ENCODE measurements at regions not wholly inside any gene's neighbourhood (a gene's known extent, or its start where the extent isn't known, plus 50 kb on each side); places are given as distances from the start of the nearest gene placed in this dataset.

DNA sequence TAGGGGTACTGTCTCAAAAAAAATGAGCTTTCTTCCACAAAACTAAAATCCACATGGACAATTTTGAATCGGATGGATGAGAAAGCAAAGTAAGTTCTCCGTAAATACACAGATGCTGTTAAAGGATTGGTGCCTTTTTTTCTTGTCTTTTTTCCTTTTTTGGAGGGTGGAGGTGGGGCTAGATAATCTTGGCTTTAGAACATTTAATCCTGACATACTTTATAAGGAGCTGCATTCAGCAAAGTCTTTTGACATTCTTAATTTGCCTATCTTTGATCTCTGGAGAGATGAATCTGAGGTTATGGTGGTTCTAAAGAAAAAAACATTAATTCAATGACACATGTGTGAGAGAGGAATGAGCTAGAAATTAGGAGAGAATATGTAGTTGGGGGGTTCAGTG, 312.3 kb upstream of the KCNJ16 start:
- DNase-seq (no peak), ATAC-seq (no peak)
- Mint-ChIP-seq H3K4me1 (peaks cover 0 to 2% (median 0%) of the 10 kb centered on the region in 4 donors), H3K9me3 (peaks cover 0 to 7% (median 0%) of the 10 kb centered on the region in 9 donors), H3K27ac (no peak overlapping the region), H3K36me3 (no peaks in the 10 kb centered on the region), H3K27me3 (peaks cover 0 to 9% (median 5%) of the 10 kb centered on the region in 5 donors), H3K4me3 (no peak overlapping the region)
- POLR2A ChIA-PET, result no interaction called here

DNA sequence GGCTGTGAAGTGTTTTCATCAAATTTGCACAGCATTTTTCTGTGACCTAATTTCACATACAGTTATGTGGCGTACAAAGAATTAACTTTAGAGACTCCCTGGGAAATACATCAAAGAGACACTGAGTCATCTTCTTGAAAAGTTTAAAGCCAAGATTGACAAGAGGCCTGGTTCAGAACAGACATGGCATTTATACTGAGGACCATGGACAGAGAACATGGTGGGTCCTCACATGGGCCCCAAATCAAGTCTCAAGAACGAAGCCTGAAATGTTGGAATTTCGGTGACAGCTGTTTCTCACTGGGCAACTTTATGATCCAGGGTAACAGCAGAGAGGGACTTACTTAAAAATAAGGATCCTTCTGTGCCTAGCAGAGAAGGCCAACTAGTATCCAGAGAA, 311.5 kb upstream of the KCNJ16 start:
- Mint-ChIP-seq H3K9me3 (peaks cover 0 to 1% (median 0%) of the 10 kb centered on the region in 9 donors), H3K4me3 (no peak overlapping the region), H3K27me3 (peaks cover 0 to 6% (median 4%) of the 10 kb centered on the region in 5 donors), H3K36me3 (no peaks in the 10 kb centered on the region), H3K4me1 (peaks cover 0 to 2% (median 0%) of the 10 kb centered on the region in 4 donors), H3K27ac (no peak overlapping the region)
- ATAC-seq, result no peak
- POLR2A ChIA-PET, result no interaction called here
- no peak for DNase-seq

DNA sequence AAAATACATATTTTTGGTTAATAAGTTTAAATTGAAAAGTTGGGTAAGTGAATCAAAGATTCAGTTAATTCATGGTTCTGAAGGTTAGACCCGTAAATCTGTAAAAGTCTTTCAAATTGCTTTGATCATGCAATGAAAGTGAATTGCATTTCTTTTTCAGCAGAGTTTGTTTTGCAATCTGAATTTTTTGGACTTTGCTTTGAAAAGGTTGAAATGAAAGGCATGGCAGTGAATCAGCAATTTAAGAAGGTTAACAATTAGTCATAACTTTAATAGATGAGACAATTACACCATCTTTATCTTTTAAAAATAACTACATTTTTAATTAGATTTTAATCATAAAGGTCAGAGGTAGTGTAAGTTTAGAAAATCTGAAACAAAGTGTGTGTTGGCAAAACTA, 310.9 kb upstream of the KCNJ16 start:
- H3K9me3 Mint-ChIP-seq, result peaks cover 0 to 4% (median 0%) of the 10 kb centered on the region in 9 donors
- H3K4me3 Mint-ChIP-seq, result no peak overlapping the region
- H3K27ac Mint-ChIP-seq, result no peak overlapping the region
- H3K4me1 Mint-ChIP-seq, result peaks cover 0 to 2% (median 0%) of the 10 kb centered on the region in 4 donors
- ATAC-seq (no peak), DNase-seq (no peak)
- POLR2A ChIA-PET, result no interaction called here
- no peaks in the 10 kb centered on the region for H3K36me3 Mint-ChIP-seq
- peaks cover 0 to 6% (median 4%) of the 10 kb centered on the region in 5 donors for H3K27me3 Mint-ChIP-seq

DNA sequence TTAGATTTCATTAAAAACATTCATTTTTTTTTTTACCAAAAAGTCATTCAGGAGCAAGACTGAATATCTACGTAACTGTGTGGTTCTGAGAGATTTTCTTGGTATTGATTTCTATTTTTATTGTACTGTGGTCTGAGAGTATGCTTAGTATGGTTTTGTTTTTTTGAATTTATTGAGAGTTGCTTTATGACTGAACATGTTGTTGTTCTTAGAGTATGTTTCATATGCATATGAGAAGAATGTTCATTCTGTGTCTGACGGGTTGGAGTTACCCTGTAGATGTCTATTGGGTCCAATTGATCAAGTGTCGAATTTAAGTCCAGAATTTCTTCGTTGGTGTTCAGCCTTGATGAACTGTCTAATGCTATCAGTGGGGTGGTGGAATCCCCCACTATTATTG, 306.0 kb upstream of the KCNJ16 start:
- no peaks in the 10 kb centered on the region for H3K4me1 Mint-ChIP-seq
- H3K27ac Mint-ChIP-seq, result no peak overlapping the region
- DNase-seq (no peak), ATAC-seq (no peak)
- POLR2A ChIA-PET, result no interaction called here
- H3K36me3 Mint-ChIP-seq, result no peaks in the 10 kb centered on the region
- peaks cover 0 to 15% (median 5%) of the 10 kb centered on the region in 5 donors for H3K27me3 Mint-ChIP-seq
- H3K9me3 Mint-ChIP-seq, result peaks cover 0 to 22% (median 9%) of the 10 kb centered on the region in 9 donors
- H3K4me3 Mint-ChIP-seq, result no peak overlapping the region

DNA sequence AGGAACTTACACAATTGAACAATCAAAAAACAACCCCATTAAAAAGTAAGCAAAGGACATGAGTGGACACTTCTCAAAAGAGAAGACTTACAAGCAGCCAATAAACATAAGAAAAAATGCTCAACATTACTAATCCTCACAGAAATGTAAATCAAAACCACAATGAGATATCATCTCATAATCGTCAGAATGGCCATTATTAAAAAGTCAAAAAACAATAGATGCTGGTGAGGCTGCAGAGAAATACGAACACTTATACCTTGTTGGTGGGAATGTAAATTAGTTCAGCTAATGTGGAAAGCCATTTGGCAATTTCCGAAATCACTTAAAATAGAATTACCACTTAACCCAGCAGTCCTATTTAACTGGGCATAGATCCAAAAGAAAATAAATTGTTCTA, 301.9 kb upstream of the KCNJ16 start:
- Mint-ChIP-seq H3K36me3 (no peaks in the 10 kb centered on the region), H3K4me1 (no peaks in the 10 kb centered on the region), H3K27ac (no peak overlapping the region), H3K9me3 (peaks cover 0 to 31% (median 9%) of the 10 kb centered on the region in 9 donors), H3K27me3 (peaks cover 0 to 15% (median 5%) of the 10 kb centered on the region in 5 donors), H3K4me3 (no peak overlapping the region)
- ATAC-seq, result no peak
- no peak for DNase-seq
- POLR2A ChIA-PET, result no interaction called here

DNA sequence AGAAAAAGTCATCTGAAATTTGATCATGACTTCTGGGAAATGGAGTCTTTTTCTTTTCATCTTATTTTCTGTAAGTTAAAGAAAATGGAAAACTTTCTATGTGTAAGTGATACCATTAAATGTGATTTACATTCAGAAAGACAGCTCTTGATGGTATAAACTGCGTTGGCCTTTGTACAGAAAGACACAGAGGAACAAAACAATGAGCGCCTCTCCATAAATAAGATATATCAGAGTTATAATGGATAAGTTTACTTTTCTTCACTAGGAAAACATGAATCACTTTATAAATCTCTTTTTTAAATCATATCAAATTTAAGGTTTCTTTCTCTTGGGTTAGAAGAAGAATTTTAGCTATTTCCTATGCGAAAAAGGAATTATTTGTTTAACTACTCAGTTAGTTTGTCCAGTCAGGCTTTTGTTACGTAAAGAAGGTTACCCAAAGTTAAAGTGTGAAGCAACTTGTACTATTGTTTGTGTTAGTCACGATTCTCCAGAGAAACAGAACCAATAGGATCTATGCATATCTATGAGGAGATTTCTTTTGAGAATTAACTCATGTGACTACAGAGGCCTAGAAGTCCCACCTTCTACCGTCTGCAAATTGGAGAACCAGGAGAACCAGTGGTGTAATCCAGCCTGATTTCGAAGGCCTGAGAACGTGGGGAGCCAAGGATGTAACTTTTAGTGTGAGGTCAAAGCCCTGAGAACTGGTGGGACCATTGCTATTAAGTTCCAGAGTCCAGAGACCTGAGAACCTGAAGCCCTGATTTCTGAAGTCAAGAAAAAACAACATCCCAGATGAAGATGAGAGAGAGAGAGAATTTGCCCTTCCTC, 295.4 kb upstream of the KCNJ16 start:
- DNase-seq (no peak), ATAC-seq (no peak)
- peaks cover 0 to 16% (median 6%) of the 10 kb centered on the region in 9 donors for H3K9me3 Mint-ChIP-seq
- no peaks in the 10 kb centered on the region for H3K36me3 Mint-ChIP-seq
- peaks cover 0 to 5% (median 2%) of the 10 kb centered on the region in 5 donors for H3K27me3 Mint-ChIP-seq
- H3K27ac Mint-ChIP-seq, result no peak overlapping the region
- no peaks in the 10 kb centered on the region for H3K4me1 Mint-ChIP-seq
- H3K4me3 Mint-ChIP-seq, result no peak overlapping the region
- POLR2A ChIA-PET, result no interaction called here

DNA sequence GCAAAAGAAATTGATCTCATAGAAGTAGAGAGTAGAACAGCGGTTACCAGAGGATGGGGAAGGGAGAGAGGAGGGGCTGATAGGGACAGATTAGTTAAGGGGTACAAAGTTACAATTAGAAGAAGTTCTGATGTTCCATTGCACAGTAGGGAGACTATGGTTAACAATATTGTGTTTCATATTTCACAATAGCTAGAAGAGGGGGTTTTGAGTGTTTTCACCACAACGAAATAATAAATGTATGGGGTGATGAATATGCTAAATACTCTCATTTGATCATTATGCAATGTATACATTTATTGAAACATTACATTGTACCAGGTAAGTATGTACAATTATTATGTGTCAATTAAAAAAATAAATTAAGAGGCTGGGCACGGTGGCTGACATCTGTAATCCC, 291.2 kb upstream of the KCNJ16 start:
- Mint-ChIP-seq H3K27me3 (peaks cover 0 to 6% (median 2%) of the 10 kb centered on the region in 5 donors), H3K4me1 (no peaks in the 10 kb centered on the region), H3K4me3 (no peak overlapping the region), H3K36me3 (peaks cover 0 to 3% (median 0%) of the 10 kb centered on the region in 3 donors), H3K9me3 (peaks cover 0 to 13% (median 6%) of the 10 kb centered on the region in 9 donors), H3K27ac (no peak overlapping the region)
- POLR2A ChIA-PET, result no interaction called here
- ATAC-seq (no peak), DNase-seq (no peak)

DNA sequence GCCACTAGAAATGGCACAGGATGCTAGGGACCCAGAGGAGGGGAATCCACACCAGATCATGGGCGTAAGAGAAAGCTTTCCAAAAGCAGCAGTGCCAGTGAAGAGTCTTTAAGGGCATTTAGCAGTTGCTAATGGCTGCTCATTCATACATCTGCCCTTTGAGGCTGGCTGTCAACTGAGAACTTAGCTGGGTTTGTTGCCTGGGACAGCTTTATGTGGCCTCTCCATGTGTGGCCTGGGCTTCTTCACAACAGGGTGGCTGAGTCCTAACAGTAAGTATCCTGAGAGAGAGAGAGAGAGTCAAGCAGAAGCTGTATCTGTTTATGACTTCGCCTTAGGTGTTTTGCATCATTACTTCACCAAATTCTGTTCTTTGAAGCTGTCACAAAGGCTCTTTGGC, 286.1 kb upstream of the KCNJ16 start:
- no peak for DNase-seq
- no peak overlapping the region for H3K27ac Mint-ChIP-seq
- H3K4me3 Mint-ChIP-seq, result no peak overlapping the region
- no peak for ATAC-seq
- peaks cover 0 to 9% (median 2%) of the 10 kb centered on the region in 9 donors for H3K9me3 Mint-ChIP-seq
- H3K36me3 Mint-ChIP-seq, result peaks cover 0 to 3% (median 0%) of the 10 kb centered on the region in 3 donors
- H3K27me3 Mint-ChIP-seq, result peaks cover 1 to 10% (median 4%) of the 10 kb centered on the region in 5 donors
- H3K4me1 Mint-ChIP-seq, result no peaks in the 10 kb centered on the region
- POLR2A ChIA-PET, result no interaction called here

DNA sequence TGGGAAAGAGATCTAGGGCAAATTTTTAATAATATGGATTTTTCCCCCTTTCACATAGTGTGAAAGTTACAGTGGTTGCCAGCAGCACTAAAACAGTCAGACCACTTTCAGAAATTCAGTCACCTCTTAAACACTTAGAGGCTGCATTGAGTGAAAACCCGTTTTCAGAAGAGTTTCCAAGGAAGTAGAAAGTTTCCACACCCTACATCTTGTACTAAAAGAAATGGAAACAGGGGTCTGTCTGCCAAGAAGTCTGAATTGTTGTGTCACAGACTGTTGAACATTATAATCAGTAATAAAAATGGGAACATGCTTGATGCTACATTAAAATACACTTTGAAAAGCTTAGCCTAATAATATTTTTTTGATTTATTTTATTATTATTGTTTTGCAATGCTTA, 278.9 kb upstream of the KCNJ16 start:
- Mint-ChIP-seq H3K36me3 (no peaks in the 10 kb centered on the region), H3K27me3 (peaks cover 0 to 24% (median 2%) of the 10 kb centered on the region in 5 donors), H3K4me3 (no peak overlapping the region), H3K9me3 (peaks cover 0 to 24% (median 6%) of the 10 kb centered on the region in 9 donors), H3K27ac (no peak overlapping the region), H3K4me1 (no peaks in the 10 kb centered on the region)
- POLR2A ChIA-PET, result interaction anchor here (0.8 kb wide), 1 partner anchor 944 kb away, joined by 3 read pairs; no protein-coding TSS in a partner anchor
- ATAC-seq, result no peak
- no peak for DNase-seq

DNA sequence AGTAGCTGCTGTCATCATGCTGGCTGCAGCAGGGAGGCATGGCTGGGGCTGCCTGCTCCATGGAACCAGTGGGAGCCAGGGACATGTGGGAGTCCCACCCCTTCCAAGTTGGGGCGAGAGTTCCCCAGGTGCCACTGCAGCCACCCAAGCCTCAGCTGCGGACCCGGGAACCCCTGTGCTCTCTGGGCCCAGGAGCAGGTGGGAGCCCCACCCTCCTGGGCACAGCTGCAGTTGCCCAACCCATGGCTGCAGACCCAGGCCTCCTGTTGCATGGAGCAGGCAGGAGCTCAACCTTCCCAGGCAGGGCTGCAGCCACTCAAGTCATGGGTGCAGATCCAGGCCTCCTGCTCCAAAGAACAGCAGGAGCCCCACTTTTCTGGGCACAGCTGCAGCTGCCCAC, 274.2 kb upstream of the KCNJ16 start:
- Mint-ChIP-seq H3K4me1 (no peaks in the 10 kb centered on the region), H3K27ac (no peak overlapping the region), H3K36me3 (no peaks in the 10 kb centered on the region), H3K9me3 (peaks cover 0 to 24% (median 4%) of the 10 kb centered on the region in 9 donors), H3K27me3 (peaks cover 0 to 22% (median 0%) of the 10 kb centered on the region in 5 donors), H3K4me3 (no peak overlapping the region)
- no peak for DNase-seq
- POLR2A ChIA-PET, result no interaction called here
- ATAC-seq, result no peak

DNA sequence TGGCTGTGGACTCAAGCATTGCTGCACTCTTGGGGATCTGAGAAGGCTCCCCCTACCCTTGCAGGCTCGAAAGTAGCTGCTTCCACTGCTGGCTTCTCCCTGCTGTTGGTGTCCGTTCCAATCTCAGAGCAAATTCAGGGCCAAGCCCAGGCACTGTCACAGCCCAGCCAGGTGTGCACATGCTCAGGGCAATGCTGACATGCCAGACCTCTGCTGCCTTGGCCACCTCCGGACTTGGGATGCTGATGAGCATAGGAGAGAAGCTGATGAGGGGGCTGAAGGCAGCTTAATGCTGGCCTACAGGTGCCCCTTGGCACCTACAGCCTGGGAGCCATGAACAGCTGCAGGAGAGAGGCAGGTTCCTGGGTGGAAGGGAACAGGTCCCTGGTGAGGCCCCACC, 273.7 kb upstream of the KCNJ16 start:
- no peak overlapping the region for H3K4me3 Mint-ChIP-seq
- ATAC-seq (no peak), DNase-seq (no peak)
- no peaks in the 10 kb centered on the region for H3K4me1 Mint-ChIP-seq
- H3K27ac Mint-ChIP-seq, result no peak overlapping the region
- H3K9me3 Mint-ChIP-seq, result peaks cover 0 to 24% (median 4%) of the 10 kb centered on the region in 9 donors
- H3K27me3 Mint-ChIP-seq, result peaks cover 0 to 22% (median 0%) of the 10 kb centered on the region in 5 donors
- POLR2A ChIA-PET, result no interaction called here
- no peaks in the 10 kb centered on the region for H3K36me3 Mint-ChIP-seq

DNA sequence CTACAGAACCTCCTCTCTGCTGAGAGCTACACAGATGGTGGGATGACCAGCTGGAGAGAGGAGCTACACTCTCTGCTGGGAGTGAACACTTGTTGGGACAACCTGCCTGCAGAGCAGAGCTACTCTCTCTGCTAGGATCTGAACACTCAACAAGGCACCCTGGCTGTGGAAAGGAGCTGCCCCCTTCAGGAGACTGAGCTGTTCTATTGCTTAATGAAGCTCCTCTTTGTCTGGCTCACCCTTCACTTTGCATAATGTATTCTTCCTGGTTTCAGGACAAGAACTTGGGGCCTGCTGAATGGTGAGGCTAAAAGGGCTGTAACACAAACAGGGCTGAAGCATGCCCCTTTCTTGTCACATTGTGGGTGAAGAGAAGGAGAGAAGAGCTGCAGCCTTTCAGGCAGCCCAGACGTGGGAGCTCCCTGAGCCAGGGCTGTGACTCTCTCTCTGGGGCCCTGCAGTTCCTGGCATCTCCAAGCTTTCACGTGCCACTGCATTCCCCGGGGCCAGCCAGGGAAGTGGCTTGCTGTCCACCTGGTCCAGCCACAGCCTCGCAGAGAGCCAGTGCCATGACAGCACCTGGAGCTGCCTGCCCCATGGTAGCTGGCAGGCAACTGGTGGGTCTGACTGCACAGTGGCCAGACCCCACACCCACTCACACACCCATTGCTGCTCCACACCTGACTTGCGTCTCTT, 272.8 kb upstream of the KCNJ16 start:
- Mint-ChIP-seq H3K27me3 (peaks cover 0 to 21% (median 0%) of the 10 kb centered on the region in 5 donors), H3K4me1 (no peaks in the 10 kb centered on the region), H3K27ac (no peak overlapping the region), H3K9me3 (peaks cover 0 to 24% (median 4%) of the 10 kb centered on the region in 9 donors), H3K36me3 (no peaks in the 10 kb centered on the region), H3K4me3 (no peak overlapping the region)
- no peak for DNase-seq
- POLR2A ChIA-PET, result no interaction called here
- no peak for ATAC-seq

DNA sequence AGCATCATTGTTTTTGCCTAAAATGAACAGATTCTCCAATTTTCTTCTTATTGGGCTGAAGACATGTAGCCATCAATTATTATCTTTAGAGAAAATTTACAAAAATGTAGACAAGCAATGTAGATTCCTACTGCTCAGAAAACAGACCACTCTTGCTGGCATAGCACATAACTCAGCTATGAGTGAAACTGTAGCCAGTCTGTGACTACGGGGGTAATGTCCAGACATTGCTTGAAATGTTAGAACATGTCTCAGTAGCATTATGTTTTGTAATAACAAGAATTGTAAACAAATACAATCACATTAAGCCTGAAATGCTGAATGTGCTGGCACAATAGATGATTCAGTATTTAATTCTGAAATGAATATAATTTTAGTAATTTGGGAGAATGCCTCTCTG, 265.7 kb upstream of the KCNJ16 start:
- no peak for ATAC-seq
- DNase-seq, result no peak
- Mint-ChIP-seq H3K27me3 (peaks cover 0 to 8% (median 4%) of the 10 kb centered on the region in 5 donors), H3K36me3 (no peaks in the 10 kb centered on the region), H3K4me3 (no peak overlapping the region), H3K4me1 (no peaks in the 10 kb centered on the region), H3K27ac (no peak overlapping the region), H3K9me3 (peaks cover 0 to 6% (median 0%) of the 10 kb centered on the region in 9 donors)
- POLR2A ChIA-PET, result interaction anchor here (0.6 kb wide), 1 partner anchor 15 kb away, joined by 5 read pairs; no protein-coding TSS in a partner anchor
